OCI-LY1 (cell line): ENCODE measurements at regions not wholly inside any gene's neighbourhood (a gene's known extent, or its start where the extent isn't known, plus 50 kb on each side); places are given as distances from the start of the nearest gene placed in this dataset.
"Not testable (repeated sequence)": the region's sequence is repeated elsewhere in the genome, so short reads cannot be mapped to it uniquely, and the experiment has no call there.

Experiments
- CTCF ChIP-seq: fragments of 200-600 bp; sonication (generic), shearing (Covaris generic); IDR thresholded peaks from 2 replicates; pipeline ENCODE4 v1.5.1; 2017; ENCODE audit warnings: mild to moderate bottlenecking, antibody characterized with exemption, low read length, moderate library complexity, mixed read lengths
- EZH2 ChIP-seq: fragments of 200-600 bp; sonication (generic), shearing (Covaris generic); IDR thresholded peaks from 2 replicates; pipeline ENCODE4 v1.8.0; 2017; ENCODE audit warnings: borderline replicate concordance, mixed run types, mild to moderate bottlenecking, antibody characterized with exemption, low read length, moderate library complexity, mixed read lengths

- not testable (repeated sequence) for TF ChIP-seq CTCF, EZH2
Observed at GRCh38 chr6:122888680-122889079, 99.6 kb downstream of the SMPDL3A start.
